GM19463 (cell line): ENCODE measurements at regions not wholly inside any gene's neighbourhood (a gene's known extent, or its start where the extent isn't known, plus 50 kb on each side); places are given as distances from the start of the nearest gene placed in this dataset.

Experiments
- ATAC-seq: cut with Tn5 transposase; IDR thresholded peaks from one replicate; pipeline ENCODE4 v1.9.1; 2021; ENCODE audit warnings: mild to moderate bottlenecking, moderate library complexity; ENCODE audit not compliant: unreplicated experiment

GRCh38 chr12:102540815-102541385, 60.5 kb upstream of the IGF1 start:
- ATAC-seq = no peak

- ATAC-seq = no peak
Observed at GRCh38 chr12:102539651-102540553, 59.5 kb upstream of the IGF1 start.

GRCh38 chr12:102535306-102535705, 54.9 kb upstream of the IGF1 start:
- ATAC-seq = no peak

- no peak for ATAC-seq
Observed at GRCh38 chr12:102534899-102535298, 54.5 kb upstream of the IGF1 start.

- no peak for ATAC-seq
Observed at GRCh38 chr12:102533483-102534215, 53.3 kb upstream of the IGF1 start.
